ENCODE measurements at regions not wholly inside any gene's neighbourhood (a gene's known extent, or its start where the extent isn't known, plus 50 kb on each side); places are given as distances from the start of the nearest gene placed in this dataset.

DNA sequence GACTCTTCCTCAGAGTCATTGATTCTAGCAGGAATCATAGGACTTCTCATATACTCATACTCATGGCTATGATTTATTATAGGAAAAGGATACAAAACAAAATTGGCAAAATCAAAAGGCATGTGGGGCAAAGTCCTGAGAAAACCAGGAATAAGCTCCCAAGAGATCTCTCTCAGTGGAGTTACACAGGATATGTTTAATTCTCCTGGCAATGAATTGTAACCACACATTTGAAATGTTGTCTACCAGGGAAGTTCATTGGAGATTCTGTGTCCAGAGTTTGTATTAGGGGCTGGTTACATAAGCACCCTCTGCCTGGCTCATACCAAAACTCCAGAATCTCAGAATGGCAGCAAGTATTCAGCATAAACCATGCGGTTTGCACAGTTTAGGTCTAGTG, 63.9 kb downstream of the ADAMTS1 start:
- TF ChIP-seq, protein P1, sequence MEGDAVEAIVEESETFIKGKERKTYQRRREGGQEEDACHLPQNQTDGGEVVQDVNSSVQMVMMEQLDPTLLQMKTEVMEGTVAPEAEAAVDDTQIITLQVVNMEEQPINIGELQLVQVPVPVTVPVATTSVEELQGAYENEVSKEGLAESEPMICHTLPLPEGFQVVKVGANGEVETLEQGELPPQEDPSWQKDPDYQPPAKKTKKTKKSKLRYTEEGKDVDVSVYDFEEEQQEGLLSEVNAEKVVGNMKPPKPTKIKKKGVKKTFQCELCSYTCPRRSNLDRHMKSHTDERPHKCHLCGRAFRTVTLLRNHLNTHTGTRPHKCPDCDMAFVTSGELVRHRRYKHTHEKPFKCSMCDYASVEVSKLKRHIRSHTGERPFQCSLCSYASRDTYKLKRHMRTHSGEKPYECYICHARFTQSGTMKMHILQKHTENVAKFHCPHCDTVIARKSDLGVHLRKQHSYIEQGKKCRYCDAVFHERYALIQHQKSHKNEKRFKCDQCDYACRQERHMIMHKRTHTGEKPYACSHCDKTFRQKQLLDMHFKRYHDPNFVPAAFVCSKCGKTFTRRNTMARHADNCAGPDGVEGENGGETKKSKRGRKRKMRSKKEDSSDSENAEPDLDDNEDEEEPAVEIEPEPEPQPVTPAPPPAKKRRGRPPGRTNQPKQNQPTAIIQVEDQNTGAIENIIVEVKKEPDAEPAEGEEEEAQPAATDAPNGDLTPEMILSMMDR (IDR thresholded peaks at IDR 0.05): no peak
- TF ChIP-seq POLR2A (IDR thresholded peaks at IDR 0.05) (no peak), POLR2AphosphoS5 (IDR thresholded peaks at IDR 0.05) (no peak)

Data from upper lobe of left lung (tissue), 4 donors.